SK-N-SH treated with all-trans-retinoic acid at 6 μM for 48 hours (cell line): ENCODE measurements at regions not wholly inside any gene's neighbourhood (a gene's known extent, or its start where the extent isn't known, plus 50 kb on each side); places are given as distances from the start of the nearest gene placed in this dataset.

Source experiments
- ARNTL ChIP-seq: fragments of 450-650 bp; formaldehyde crosslinking; IDR thresholded peaks from 2 replicates; pipeline ENCODE4 v1.5.0; 2020; ENCODE audit warnings: low read depth, mild to moderate bottlenecking, moderate library complexity, borderline replicate concordance
- TOX ChIP-seq: fragments of 250-450 bp; sonication (Bioruptor Pico); IDR thresholded peaks from 2 replicates; pipeline ENCODE4 v1.8.0; 2021; ENCODE audit warnings: mild to moderate bottlenecking, moderate library complexity, borderline replicate concordance
- TF ChIP-seq, protein P1 (sequence below): fragments of 250-450 bp; sonication (Bioruptor Pico); IDR thresholded peaks from 2 replicates; pipeline ENCODE4 v1.5.1; 2020; ENCODE audit warnings: low read depth, mild to moderate bottlenecking, moderate library complexity

DNA sequence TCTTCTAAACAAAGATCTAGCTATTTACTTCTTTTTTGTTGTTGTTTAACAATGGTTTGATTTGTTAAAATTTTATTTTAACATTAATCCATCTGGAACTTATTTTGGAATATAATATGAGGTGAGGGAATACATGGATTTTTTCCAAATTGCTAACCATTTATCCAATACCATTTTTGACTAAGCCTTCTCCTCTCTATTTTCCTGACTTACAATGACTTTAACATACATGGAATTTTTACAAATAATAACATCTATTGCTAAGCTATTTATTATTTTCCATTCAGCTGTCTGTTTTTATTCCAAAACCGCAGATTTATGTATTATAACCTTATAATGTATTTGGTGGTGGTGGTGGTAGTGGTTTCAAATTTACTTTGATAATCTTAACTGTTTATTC, 420.3 kb upstream of the ADGRL2 start:
- TF ChIP-seq, protein P1, sequence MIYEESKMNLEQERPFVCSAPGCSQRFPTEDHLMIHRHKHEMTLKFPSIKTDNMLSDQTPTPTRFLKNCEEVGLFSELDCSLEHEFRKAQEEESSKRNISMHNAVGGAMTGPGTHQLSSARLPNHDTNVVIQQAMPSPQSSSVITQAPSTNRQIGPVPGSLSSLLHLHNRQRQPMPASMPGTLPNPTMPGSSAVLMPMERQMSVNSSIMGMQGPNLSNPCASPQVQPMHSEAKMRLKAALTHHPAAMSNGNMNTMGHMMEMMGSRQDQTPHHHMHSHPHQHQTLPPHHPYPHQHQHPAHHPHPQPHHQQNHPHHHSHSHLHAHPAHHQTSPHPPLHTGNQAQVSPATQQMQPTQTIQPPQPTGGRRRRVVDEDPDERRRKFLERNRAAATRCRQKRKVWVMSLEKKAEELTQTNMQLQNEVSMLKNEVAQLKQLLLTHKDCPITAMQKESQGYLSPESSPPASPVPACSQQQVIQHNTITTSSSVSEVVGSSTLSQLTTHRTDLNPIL (CRISPR knock-in tag) = no peak
- TF ChIP-seq ARNTL (CRISPR knock-in tag) = no peak
- TF ChIP-seq TOX (CRISPR knock-in tag) = no peak
